GM18858 (cell line): ENCODE measurements at regions not wholly inside any gene's neighbourhood (a gene's known extent, or its start where the extent isn't known, plus 50 kb on each side); places are given as distances from the start of the nearest gene placed in this dataset.
"Not testable (repeated sequence)": the region's sequence is repeated elsewhere in the genome, so short reads cannot be mapped to it uniquely, and the experiment has no call there.

Source experiments
- ATAC-seq: cut with Tn5 transposase; IDR thresholded peaks from one replicate; pipeline ENCODE4 v1.9.1; 2021; ENCODE audit not compliant: unreplicated experiment

DNA sequence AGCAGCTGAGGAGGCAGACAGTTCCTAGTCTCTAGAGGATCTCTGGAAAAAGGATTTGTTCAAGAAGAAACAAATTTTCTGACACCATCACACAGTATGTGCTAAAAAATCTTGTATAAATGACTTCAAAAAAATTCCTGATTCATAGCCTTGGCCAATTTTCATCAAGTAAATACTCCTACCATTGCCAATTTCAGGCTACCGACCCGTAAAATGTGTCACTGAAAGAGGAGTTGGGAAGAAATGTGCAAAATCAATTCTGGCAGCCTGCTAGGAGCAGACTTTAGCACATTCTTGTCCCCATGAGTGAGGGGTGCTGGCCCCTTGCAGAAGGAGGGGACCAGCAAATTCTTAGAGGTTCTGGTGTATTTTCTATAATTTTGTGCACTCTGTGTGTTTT, 109.4 kb downstream of the TMEM30B start:
- ATAC-seq: no peak

- no peak for ATAC-seq
These were observed 113.0 kb downstream of the TMEM30B start for GRCh38 chr14:61168141-61168540.

GRCh38 chr14:61167642-61168041, 113.5 kb downstream of the TMEM30B start:
- no peak for ATAC-seq

DNA sequence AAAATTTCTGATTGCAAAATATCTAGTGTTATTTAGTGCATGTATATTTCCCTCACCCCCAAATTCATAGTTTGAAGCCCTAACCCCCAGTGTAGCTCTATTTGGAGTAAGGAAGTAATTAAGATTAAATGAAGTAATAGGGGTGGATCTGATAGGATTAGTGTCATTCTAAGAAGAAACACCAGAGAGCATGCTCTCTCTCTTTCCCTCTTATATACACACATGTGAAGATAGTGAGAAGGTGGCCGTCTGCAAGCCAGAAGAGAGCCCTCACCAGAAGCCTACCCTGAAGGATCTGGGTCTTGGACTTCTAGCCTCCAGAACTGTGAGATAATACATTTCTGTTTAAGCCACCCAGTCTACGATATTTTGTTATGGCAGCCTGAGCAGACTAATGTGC, 120.3 kb downstream of the TMEM30B start:
- no peak for ATAC-seq

- ATAC-seq: no peak
These were observed 126.5 kb downstream of the TMEM30B start for GRCh38 chr14:61154641-61155040.

DNA sequence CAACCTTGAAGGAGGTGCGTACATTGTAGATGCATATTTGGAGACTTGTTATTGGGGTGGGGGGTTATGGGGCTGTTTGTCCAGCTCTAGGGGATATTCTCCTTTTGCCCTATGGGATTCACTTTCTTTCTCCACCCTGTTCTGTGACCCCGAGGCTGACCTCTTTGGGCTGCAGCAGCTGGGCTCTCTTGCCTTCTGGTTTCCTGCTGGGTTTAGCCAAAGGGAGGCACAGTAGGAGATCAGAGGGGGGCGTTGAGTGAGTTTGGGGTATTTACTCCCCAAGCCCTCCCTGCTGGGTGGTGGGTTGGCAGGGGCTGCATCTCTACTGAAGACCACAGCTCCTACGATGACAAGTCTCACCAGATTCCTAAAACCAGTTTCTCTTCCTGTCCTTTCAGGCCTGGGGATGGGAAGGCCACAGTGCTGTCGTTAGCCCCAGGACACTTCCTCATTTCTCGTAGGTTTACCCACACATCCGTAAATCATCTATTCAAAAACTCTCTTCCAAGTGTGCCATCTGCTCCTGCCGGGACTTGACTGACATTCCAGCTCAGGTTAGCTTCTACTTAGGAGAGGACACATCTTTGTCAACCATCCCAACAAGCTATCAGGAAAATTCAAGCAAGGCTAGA, 127.1 kb downstream of the TMEM30B start:
- no peak for ATAC-seq

- no peak for ATAC-seq
These were observed 127.7 kb downstream of the TMEM30B start for GRCh38 chr14:61153431-61153830.

- no peak for ATAC-seq
These were observed 128.2 kb downstream of the TMEM30B start for GRCh38 chr14:61152851-61153364.

- ATAC-seq: no peak
These were observed 129.9 kb downstream of the TMEM30B start for GRCh38 chr14:61151251-61151650.

DNA sequence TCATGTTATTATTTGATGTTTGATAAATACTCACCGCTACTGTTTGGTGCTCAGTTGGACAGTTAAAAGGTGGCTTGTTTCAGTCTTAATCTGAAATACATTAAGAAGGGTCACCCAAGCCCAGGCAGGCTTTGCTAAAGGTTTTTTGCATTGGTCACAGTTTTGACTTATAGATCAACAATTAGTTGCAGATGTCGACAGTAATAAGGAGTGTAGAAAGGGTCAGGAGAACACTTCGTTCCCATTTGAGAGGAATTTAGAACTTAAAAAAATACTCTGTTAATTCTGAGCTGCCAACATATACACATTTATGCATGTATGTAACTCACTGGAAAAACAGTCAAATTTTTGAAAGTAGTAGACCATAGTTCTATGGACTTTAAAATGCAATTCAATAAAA, 130.3 kb downstream of the TMEM30B start:
- ATAC-seq: no peak

- ATAC-seq: no peak
These were observed 131.2 kb downstream of the TMEM30B start for GRCh38 chr14:61149896-61150295.

GRCh38 chr14:61148742-61149350, 132.3 kb downstream of the TMEM30B start:
- ATAC-seq: no peak

DNA sequence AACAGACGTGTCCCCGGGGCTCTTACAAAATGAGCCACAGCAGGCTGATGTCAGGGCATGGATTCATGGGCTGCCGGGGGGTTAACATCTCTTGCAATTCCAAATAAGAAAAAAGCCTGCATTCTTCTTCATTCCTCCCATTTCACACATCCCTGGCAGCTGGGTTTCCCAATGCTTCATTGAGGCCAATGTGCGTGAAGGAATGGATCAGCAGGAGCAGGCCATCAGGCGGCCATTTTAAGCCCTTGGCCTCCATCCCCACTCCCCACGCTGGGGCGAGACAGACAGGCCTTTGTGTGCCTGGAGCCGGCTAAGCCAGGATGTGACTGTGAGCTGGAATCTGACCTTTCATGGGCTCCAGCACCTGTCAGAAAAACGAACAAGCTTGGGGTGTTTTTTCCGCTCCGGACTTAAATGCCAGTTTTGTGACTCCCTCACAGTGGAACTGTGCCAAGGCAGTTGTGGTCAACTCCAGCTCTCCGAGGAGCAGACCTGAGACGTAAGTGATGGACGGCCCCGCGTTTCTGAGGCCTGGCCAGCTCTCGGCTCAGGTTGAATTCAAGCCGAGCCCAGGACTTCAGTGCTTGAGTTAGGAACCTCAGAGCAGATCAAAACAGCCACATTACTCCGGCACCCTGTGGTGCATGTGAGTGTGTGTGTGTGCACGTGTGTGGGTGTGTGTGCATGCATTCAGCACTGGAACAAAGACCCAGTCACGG, 133.1 kb downstream of the TMEM30B start:
- no peak for ATAC-seq

- ATAC-seq: no peak
These were observed 133.7 kb downstream of the TMEM30B start for GRCh38 chr14:61147381-61147821.

- no peak for ATAC-seq
These were observed 134.2 kb downstream of the TMEM30B start for GRCh38 chr14:61146899-61147298.

DNA sequence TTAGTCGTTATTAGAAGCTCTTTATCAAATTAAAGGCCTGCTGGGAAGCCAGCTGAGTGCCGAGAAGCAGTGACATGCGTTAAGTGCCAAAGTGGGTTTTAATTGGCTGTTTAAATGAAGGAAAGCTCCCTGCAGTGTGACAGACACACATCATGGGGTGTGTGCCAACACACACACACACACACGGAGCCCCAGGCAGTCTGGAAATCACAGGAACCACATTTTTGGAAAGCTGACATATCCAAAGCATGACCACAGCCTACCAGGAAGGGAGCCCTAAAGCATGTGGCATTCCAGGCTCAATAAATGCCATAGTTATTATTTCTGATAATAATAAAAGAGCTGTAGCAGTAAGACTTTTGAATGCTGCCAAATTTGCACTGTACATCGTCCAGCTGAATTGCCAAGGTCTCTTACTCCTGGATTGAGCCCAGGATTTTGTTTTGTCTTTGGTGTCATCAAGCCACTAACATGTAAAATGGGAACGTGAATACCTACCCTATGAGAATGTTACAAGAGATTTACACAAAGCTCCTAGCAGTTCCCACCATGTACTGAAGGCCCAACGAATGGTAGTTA, 135.1 kb downstream of the TMEM30B start:
- no peak for ATAC-seq

DNA sequence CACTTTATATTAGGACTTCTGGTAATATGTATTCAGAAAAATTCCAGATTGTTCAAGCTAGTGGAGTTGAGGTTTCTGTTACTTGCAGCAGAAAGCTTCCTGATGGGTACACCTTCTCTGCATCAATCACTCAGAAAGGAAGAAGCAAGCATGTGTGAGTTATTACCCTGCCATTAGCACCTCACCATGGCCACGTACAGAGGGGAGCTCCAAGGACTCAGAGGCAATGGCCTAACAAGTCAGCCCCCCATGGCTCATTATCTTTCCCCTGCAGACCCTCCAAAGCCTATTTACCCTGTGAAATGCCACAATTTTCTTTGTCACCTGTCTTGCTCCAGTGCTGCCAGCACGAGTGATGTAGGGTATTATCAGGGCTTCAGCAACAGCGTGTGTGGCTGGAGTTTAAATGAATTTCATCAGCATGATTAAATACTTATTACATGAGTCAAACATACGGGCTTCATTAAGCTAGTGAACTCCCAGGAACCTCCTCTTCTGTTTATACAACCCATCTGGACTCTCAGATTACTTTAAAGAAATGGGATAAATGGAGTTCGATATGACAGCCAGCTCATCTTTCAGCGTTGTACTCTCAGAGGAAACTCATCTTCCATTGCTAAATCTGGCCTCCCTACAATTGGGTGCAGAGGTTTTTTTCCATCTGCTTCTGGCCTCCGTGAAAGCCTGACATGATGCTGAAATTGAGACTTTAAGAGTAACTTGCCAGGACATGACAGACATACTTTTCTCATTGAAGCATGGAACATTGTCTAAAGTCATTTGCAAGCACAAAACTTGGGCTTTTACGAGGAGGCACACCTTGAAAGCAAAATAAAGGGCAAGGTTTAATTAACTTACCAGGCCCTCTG, 135.9 kb downstream of the TMEM30B start:
- no peak for ATAC-seq

GRCh38 chr14:61144117-61145033, 136.8 kb downstream of the TMEM30B start:
- not testable (repeated sequence) for ATAC-seq

GRCh38 chr14:61140872-61141271, 140.3 kb downstream of the TMEM30B start:
- ATAC-seq: no peak

- no peak for ATAC-seq
These were observed 140.9 kb downstream of the TMEM30B start for GRCh38 chr14:61140271-61140670.
